COR-L47 (cell line): ENCODE measurements at regions not wholly inside any gene's neighbourhood (a gene's known extent, or its start where the extent isn't known, plus 50 kb on each side); places are given as distances from the start of the nearest gene placed in this dataset.

Experiments
- DNase-seq: peaks from one replicate; lab custom pipeline; 2025; lab: John Stamatoyannopoulos, UW

- no peak for DNase-seq
Measured at GRCh38 chr3:117184574-117184973, 475.0 kb downstream of the TUSC7 start.

GRCh38 chr3:117191245-117191644 lies 481.7 kb downstream of the TUSC7 start:
- DNase-seq, result no peak

GRCh38 chr3:117192888-117193287 lies 483.3 kb downstream of the TUSC7 start:
- no peak for DNase-seq

- peak; percentile 7 for DNase-seq
Measured at GRCh38 chr3:117193390-117193789, 483.8 kb downstream of the TUSC7 start.

- no peak for DNase-seq
Measured at GRCh38 chr3:117195034-117195433, 485.5 kb downstream of the TUSC7 start.

- DNase-seq, result no peak
Measured at GRCh38 chr3:117200962-117201361, 491.4 kb downstream of the TUSC7 start.

GRCh38 chr3:117201901-117202774 lies 492.6 kb downstream of the TUSC7 start:
- no peak for DNase-seq

GRCh38 chr3:117217355-117217754 lies 507.8 kb downstream of the TUSC7 start:
- no peak for DNase-seq

- DNase-seq, result no peak
Measured at GRCh38 chr3:117217760-117218316, 508.3 kb downstream of the TUSC7 start.

- DNase-seq, result no peak
Measured at GRCh38 chr3:117218641-117219048, 509.1 kb downstream of the TUSC7 start.

GRCh38 chr3:117219296-117219695 lies 509.7 kb downstream of the TUSC7 start:
- no peak for DNase-seq

GRCh38 chr3:117226932-117227331 lies 517.4 kb downstream of the TUSC7 start:
- no peak for DNase-seq

GRCh38 chr3:117228466-117228865 lies 518.9 kb downstream of the TUSC7 start:
- no peak for DNase-seq

- DNase-seq, result no peak
Measured at GRCh38 chr3:117230924-117231323, 521.3 kb downstream of the TUSC7 start.

- no peak for DNase-seq
Measured at GRCh38 chr3:117234331-117234730, 524.8 kb downstream of the TUSC7 start.

- no peak for DNase-seq
Measured at GRCh38 chr3:117235304-117235703, 525.7 kb downstream of the TUSC7 start.

GRCh38 chr3:117238806-117239205 lies 529.2 kb downstream of the TUSC7 start:
- peak; percentile 4 for DNase-seq

- no peak for DNase-seq
Measured at GRCh38 chr3:117243657-117244056, 534.1 kb downstream of the TUSC7 start.

- DNase-seq, result no peak
Measured at GRCh38 chr3:117246771-117247555, 537.4 kb downstream of the TUSC7 start.

- no peak for DNase-seq
Measured at GRCh38 chr3:117248153-117248552, 538.6 kb downstream of the TUSC7 start.

- DNase-seq, result no peak
Measured at GRCh38 chr3:117252208-117252607, 542.6 kb downstream of the TUSC7 start.

- DNase-seq, result no peak
Measured at GRCh38 chr3:117252651-117253050, 543.1 kb downstream of the TUSC7 start.

- no peak for DNase-seq
Measured at GRCh38 chr3:117253636-117254035, 544.1 kb downstream of the TUSC7 start.
